Activated T-helper 1 cell treated with anti-CD3 and anti-CD28 coated beads, Interleukin-12 subunit alpha, Interleukin-12 subunit beta, Interleukin-2, Interleukin-4 antibody, amounts not matched to agents 30 ng/mL and 10 ng/mL and 1 ng/mL, durations not matched to agents 14 hours and 24 hours and 36 hours (primary cell): ENCODE measurements at regions not wholly inside any gene's neighbourhood (a gene's known extent, or its start where the extent isn't known, plus 50 kb on each side); places are given as distances from the start of the nearest gene placed in this dataset.

ENCODE experiments used
- DNase-seq: peaks from one replicate; pipeline ENCODE4 v3.0.0; 2021; ENCODE audit warnings: low spot score
- H3K27ac Mint-ChIP-seq: one replicate; pipeline ENCODE4 v1.8.0; 2021; ENCODE audit warnings: mild to moderate bottlenecking, mixed read lengths
- H3K27me3 Mint-ChIP-seq: one replicate; pipeline ENCODE4 v1.8.0; 2022; ENCODE audit warnings: mild to moderate bottlenecking, moderate library complexity, mixed read lengths; ENCODE audit not compliant: insufficient read depth
- H3K36me3 Mint-ChIP-seq: one replicate; pipeline ENCODE4 v1.8.0; 2021; ENCODE audit warnings: low read depth, mixed read lengths
- H3K4me1 Mint-ChIP-seq: one replicate; pipeline ENCODE4 v1.8.0; 2021; ENCODE audit warnings: low read depth, mixed read lengths
- H3K4me3 Mint-ChIP-seq: one replicate; pipeline ENCODE4 v1.8.0; 2021; ENCODE audit warnings: mild to moderate bottlenecking, moderate library complexity, mixed read lengths
- H3K9me3 Mint-ChIP-seq: one replicate; pipeline ENCODE4 v1.8.0; 2021; ENCODE audit warnings: mixed read lengths
- intact Hi-C: fragments of 100-400 bp; cut with micrococcal nuclease; formaldehyde crosslinking; loops from one replicate; pipeline ENCODE4 v1.15.1; 2024

GRCh38 chr5:3912790-3913189, 317.2 kb downstream of the IRX1 start:
- no peaks in the 10 kb centered on the region for H3K27me3 Mint-ChIP-seq
- no peak overlapping the region for H3K27ac Mint-ChIP-seq
- intact Hi-C loops, result no loop called here
- H3K4me3 Mint-ChIP-seq, result no peak overlapping the region
- no peaks in the 10 kb centered on the region for H3K4me1 Mint-ChIP-seq
- H3K9me3 Mint-ChIP-seq, result peaks cover 5% of the 10 kb centered on the region
- no peaks in the 10 kb centered on the region for H3K36me3 Mint-ChIP-seq
- DNase-seq, result no peak

DNA sequence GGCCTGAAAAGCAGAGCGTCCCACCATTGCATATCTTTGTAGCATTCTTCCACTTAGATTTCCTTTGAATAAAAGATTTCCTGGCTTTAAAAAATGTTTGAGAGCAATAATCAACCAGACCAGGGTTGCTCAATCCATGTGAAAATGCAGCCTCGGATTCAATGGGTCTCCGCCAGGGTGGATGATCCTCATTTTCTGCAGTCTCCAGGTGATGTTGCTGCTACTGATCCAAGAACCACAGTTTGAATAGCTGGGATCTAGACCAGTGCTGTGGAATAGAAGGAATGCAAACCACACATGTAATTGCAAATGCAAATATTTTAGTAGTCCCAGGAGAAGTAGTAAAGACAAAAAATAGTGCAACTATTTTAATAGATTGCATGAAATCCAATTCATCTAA, 317.6 kb downstream of the IRX1 start:
- Mint-ChIP-seq H3K27ac (no peak overlapping the region), H3K9me3 (peaks cover 5% of the 10 kb centered on the region), H3K27me3 (no peaks in the 10 kb centered on the region), H3K4me3 (no peak overlapping the region), H3K4me1 (no peaks in the 10 kb centered on the region), H3K36me3 (no peaks in the 10 kb centered on the region)
- DNase-seq, result no peak
- intact Hi-C loops, result no loop called here

DNA sequence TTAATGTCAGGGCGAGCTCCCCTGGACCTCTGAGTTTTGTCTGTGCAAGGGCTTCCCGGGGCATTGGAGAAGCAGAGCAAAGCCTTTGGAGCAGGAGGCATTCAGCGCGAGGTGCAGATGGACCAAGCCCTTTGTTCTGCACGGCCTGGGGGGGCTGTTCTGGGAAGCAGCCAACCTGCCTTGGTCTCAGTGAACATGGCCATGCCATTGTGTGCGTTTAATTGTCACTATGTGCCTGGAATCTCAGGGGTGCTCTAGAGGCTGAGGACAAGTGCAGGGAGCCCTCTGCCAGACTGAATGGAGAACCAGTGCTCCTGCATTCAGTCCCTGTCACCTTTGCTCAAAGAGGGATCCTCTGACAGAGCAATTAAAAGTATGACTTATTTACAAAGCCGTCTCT, 329.4 kb downstream of the IRX1 start:
- Mint-ChIP-seq H3K27ac (no peak overlapping the region), H3K4me1 (no peaks in the 10 kb centered on the region), H3K36me3 (no peaks in the 10 kb centered on the region), H3K4me3 (no peak overlapping the region), H3K27me3 (no peaks in the 10 kb centered on the region), H3K9me3 (peaks cover 22% of the 10 kb centered on the region)
- intact Hi-C loops, result no loop called here
- no peak for DNase-seq

- no peak overlapping the region for H3K27ac Mint-ChIP-seq
- no peaks in the 10 kb centered on the region for H3K36me3 Mint-ChIP-seq
- peaks cover 23% of the 10 kb centered on the region for H3K9me3 Mint-ChIP-seq
- no peaks in the 10 kb centered on the region for H3K4me1 Mint-ChIP-seq
- intact Hi-C loops, result no loop called here
- no peak overlapping the region for H3K4me3 Mint-ChIP-seq
- no peak for DNase-seq
- H3K27me3 Mint-ChIP-seq, result no peaks in the 10 kb centered on the region
Measured at GRCh38 chr5:3925935-3926334, 330.3 kb downstream of the IRX1 start.

- Mint-ChIP-seq H3K4me3 (no peak overlapping the region), H3K27me3 (no peaks in the 10 kb centered on the region), H3K4me1 (no peaks in the 10 kb centered on the region), H3K27ac (no peak overlapping the region), H3K36me3 (no peaks in the 10 kb centered on the region), H3K9me3 (peaks cover 28% of the 10 kb centered on the region)
- intact Hi-C loops, result no loop called here
- no peak for DNase-seq
Measured at GRCh38 chr5:3929799-3930198, 334.2 kb downstream of the IRX1 start.

GRCh38 chr5:3931976-3932375, 336.3 kb downstream of the IRX1 start:
- Mint-ChIP-seq H3K9me3 (peaks cover 28% of the 10 kb centered on the region), H3K27me3 (no peaks in the 10 kb centered on the region), H3K36me3 (no peaks in the 10 kb centered on the region), H3K4me3 (no peak overlapping the region), H3K27ac (no peak overlapping the region), H3K4me1 (no peaks in the 10 kb centered on the region)
- intact Hi-C loops, result no loop called here
- DNase-seq, result no peak

DNA sequence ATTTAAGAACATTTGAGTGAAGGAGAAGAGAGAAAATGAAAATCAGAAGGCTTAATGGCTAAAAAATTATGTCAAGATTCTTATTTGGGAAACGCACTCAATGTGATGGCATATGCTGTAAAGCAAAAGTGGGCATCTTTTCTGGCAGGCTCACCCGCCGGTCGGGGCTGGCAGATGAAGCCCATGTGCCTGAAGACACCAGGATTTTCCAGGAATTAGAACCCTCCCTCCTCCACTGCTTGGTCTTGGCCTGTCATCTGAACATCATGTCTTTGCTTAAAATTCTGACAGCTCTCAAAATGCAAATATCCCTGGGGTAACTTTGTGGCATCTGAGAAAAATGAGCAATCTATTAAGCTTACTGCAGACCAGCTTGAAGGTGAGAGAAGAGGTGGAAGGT, 337.9 kb downstream of the IRX1 start:
- Mint-ChIP-seq H3K4me3 (no peak overlapping the region), H3K4me1 (no peaks in the 10 kb centered on the region), H3K27ac (no peak overlapping the region), H3K9me3 (peaks cover 16% of the 10 kb centered on the region), H3K27me3 (no peaks in the 10 kb centered on the region), H3K36me3 (no peaks in the 10 kb centered on the region)
- intact Hi-C loops, result no loop called here
- DNase-seq, result no peak

GRCh38 chr5:3933966-3934365, 338.3 kb downstream of the IRX1 start:
- H3K4me1 Mint-ChIP-seq, result no peaks in the 10 kb centered on the region
- intact Hi-C loops, result no loop called here

GRCh38 chr5:3943859-3944258, 348.2 kb downstream of the IRX1 start:
- Mint-ChIP-seq H3K27me3 (no peaks in the 10 kb centered on the region), H3K4me1 (no peaks in the 10 kb centered on the region), H3K27ac (no peak overlapping the region), H3K4me3 (no peak overlapping the region), H3K36me3 (no peaks in the 10 kb centered on the region), H3K9me3 (peaks cover 12% of the 10 kb centered on the region)
- DNase-seq, result no peak
- intact Hi-C loops, result no loop called here

More at GRCh38 chr5:3933966-3934365, 338.3 kb downstream of the IRX1 start:
- H3K4me3 Mint-ChIP-seq, result no peak overlapping the region
- H3K27me3 Mint-ChIP-seq, result no peaks in the 10 kb centered on the region
- DNase-seq, result no peak
- no peak overlapping the region for H3K27ac Mint-ChIP-seq
- no peaks in the 10 kb centered on the region for H3K36me3 Mint-ChIP-seq
- H3K9me3 Mint-ChIP-seq, result peaks cover 11% of the 10 kb centered on the region

DNA sequence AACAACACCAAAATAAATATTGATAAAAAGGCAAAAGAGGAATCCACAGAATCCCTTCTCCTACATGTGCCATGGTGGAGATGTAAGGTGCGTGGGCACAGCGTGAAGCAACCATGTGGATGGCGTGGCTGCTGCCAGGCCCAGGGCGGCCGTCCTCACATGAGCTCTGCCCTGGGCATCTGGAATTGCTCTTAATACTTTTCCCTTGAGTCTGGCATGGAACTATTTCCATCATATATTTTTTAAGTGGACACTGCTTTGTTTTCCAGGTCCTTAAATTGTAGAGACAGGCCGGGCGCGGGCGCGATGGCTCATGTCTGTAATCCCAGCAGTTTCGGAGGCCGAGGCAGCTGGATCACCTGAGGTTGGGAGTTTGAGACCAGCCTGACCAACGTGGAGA, 349.3 kb downstream of the IRX1 start:
- Mint-ChIP-seq H3K4me3 (no peak overlapping the region), H3K27ac (no peak overlapping the region), H3K4me1 (no peaks in the 10 kb centered on the region), H3K9me3 (peaks cover 12% of the 10 kb centered on the region), H3K27me3 (no peaks in the 10 kb centered on the region), H3K36me3 (no peaks in the 10 kb centered on the region)
- no peak for DNase-seq
- intact Hi-C loops, result no loop called here

DNA sequence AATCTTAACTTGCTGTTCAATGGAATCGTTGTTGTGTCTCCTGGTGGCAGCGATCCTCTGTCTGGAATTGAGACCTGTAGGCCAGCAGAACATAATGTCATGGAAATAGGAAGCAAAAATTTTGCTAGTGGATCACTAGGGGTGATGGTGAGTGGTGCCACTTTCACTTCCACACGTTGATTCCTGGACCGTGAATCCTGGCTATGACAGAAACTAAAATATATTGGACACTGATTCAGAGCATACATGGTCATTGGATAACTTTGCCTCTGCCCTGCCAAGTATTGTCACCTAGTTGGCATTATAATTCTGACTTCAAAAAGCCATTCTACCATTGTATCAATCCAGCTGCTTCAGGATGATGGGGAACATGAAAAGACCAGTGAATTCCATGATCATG, 353.2 kb downstream of the IRX1 start:
- Mint-ChIP-seq H3K4me1 (no peaks in the 10 kb centered on the region), H3K36me3 (no peaks in the 10 kb centered on the region), H3K27me3 (no peaks in the 10 kb centered on the region), H3K27ac (no peak overlapping the region), H3K4me3 (no peak overlapping the region), H3K9me3 (peaks cover 14% of the 10 kb centered on the region)
- DNase-seq, result no peak
- intact Hi-C loops, result no loop called here

DNA sequence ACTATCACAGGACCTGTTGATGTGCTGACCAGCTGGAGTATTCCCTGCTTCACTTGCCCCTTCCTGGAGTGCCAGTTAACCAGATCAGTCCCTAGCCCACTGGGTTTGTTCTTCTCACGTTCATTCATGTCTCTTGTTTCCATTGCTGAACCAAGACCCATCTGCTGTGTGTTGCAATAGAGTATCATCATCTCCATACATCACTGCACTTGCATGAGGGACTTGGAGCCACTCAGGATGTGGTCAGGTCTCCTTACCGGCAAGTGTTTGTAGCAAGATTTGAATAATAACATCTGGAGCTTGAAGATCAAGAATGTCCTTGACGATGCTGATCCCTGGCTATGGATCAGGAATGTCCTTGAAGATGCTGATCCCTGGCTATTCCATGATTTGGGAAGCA, 358.6 kb downstream of the IRX1 start:
- no peak for DNase-seq
- intact Hi-C loops, result no loop called here
- Mint-ChIP-seq H3K27me3 (no peaks in the 10 kb centered on the region), H3K4me1 (no peaks in the 10 kb centered on the region), H3K9me3 (peaks cover 19% of the 10 kb centered on the region), H3K4me3 (no peak overlapping the region), H3K27ac (no peak overlapping the region), H3K36me3 (no peaks in the 10 kb centered on the region)

DNA sequence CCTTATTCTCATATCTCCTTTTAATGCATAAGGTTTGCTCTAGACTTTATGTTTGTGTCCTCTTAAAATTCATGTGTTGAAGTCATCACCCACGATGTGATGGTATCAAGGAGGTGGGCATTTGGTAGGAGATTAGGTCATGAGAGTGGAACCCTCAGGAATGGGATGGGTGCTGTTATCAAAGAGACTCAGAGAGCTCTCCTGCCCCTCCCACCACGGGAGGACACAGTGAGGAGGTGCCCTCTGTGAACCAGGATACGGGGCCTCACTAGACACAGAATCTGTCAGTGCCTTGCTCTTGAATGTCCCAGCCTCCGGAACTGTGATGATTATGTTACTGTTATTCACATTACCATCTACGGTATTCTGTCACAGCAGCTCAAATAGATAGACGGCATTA, 359.0 kb downstream of the IRX1 start:
- no peaks in the 10 kb centered on the region for H3K36me3 Mint-ChIP-seq
- intact Hi-C loops, result no loop called here
- no peaks in the 10 kb centered on the region for H3K4me1 Mint-ChIP-seq
- no peaks in the 10 kb centered on the region for H3K27me3 Mint-ChIP-seq
- peaks cover 19% of the 10 kb centered on the region for H3K9me3 Mint-ChIP-seq
- no peak for DNase-seq
- no peak overlapping the region for H3K27ac Mint-ChIP-seq
- no peak overlapping the region for H3K4me3 Mint-ChIP-seq

GRCh38 chr5:3957658-3958057, 362.0 kb downstream of the IRX1 start:
- Mint-ChIP-seq H3K4me3 (no peak overlapping the region), H3K36me3 (no peaks in the 10 kb centered on the region), H3K9me3 (peaks cover 18% of the 10 kb centered on the region), H3K4me1 (no peaks in the 10 kb centered on the region), H3K27ac (no peak overlapping the region), H3K27me3 (no peaks in the 10 kb centered on the region)
- DNase-seq, result no peak
- intact Hi-C loops, result no loop called here
